ENCODE measurements at regions not wholly inside any gene's neighbourhood (a gene's known extent, or its start where the extent isn't known, plus 50 kb on each side); places are given as distances from the start of the nearest gene placed in this dataset.

- Histone ChIP-seq H3K4me1 (ENCODE audit: control insufficient read depth, insufficient read depth, low read length) (no peaks in the 10 kb centered on the region), H3K9me3 (ENCODE audit: control insufficient read depth, insufficient read depth, low read depth, low read length) (no peaks in the 10 kb centered on the region), H3K36me3 (ENCODE audit: control insufficient read depth, insufficient read depth, low read length) (no peaks in the 10 kb centered on the region), H3K27me3 (ENCODE audit: control insufficient read depth, insufficient read depth, low read length) (no peaks in the 10 kb centered on the region), H3K4me3 (ENCODE audit: low read depth in 2 of 2, low read length in 2 of 2) (no peak overlapping the region), H3K27ac (ENCODE audit: low read length) (no peak overlapping the region)
- TF ChIP-seq POLR2AphosphoS5 (IDR thresholded peaks at IDR 0.05; ENCODE audit: low read depth, low read length), result no peak
- TF ChIP-seq REST (IDR thresholded peaks at IDR 0.05; ENCODE audit: insufficient read depth in 1 of 2, low read depth in 2 of 2, low read length in 1 of 2), result no peak
- TF ChIP-seq CTCF (IDR thresholded peaks at IDR 0.05), result no peak
- no peak for TF ChIP-seq SIN3A (IDR thresholded peaks at IDR 0.05; ENCODE audit: borderline replicate concordance, insufficient read depth, low read depth, low read length)
- no peak for TF ChIP-seq TCF7L2 (IDR thresholded peaks at IDR 0.05; ENCODE audit: low read depth, low read length)
- in situ Hi-C loops (cut with HindIII; ENCODE audit: low pct_unique_long_range_greater_than_20kb, low sequenced_read_pairs), result no loop called here
- ATAC-seq, result no peak
- no TSS peak for BruUV-seq (replicated peaks)
- POLR2A ChIA-PET, result no interaction called here
- CTCF ChIA-PET, result no interaction called here
- intact Hi-C loops (cut with micrococcal nuclease; ENCODE audit: unreplicated experiment), result no loop called here
- no peak for DNase-seq (ENCODE audit: low read depth, low spot score)
Observed at GRCh38 chr1:239731082-239731748, 344.8 kb downstream of the CHRM3 start.

- no peak overlapping the region for H3K4me3 ChIP-seq (ENCODE audit: low read depth in 2 of 2, low read length in 2 of 2)
- no TSS peak for BruUV-seq (replicated peaks)
- ChIA-PET POLR2A (no interaction called here), CTCF (no interaction called here)
- H3K4me1 ChIP-seq (ENCODE audit: control insufficient read depth, insufficient read depth, low read length), result no peaks in the 10 kb centered on the region
- in situ Hi-C loops (cut with HindIII; ENCODE audit: low pct_unique_long_range_greater_than_20kb, low sequenced_read_pairs), result no loop called here
- no peak overlapping the region for H3K27ac ChIP-seq (ENCODE audit: low read length)
- intact Hi-C loops (cut with micrococcal nuclease; ENCODE audit: unreplicated experiment), result no loop called here
- DNase-seq (ENCODE audit: low read depth, low spot score) (no peak), ATAC-seq (no peak)
- no peaks in the 10 kb centered on the region for H3K9me3 ChIP-seq (ENCODE audit: control insufficient read depth, insufficient read depth, low read depth, low read length)
- no peak for TF ChIP-seq SIN3A (IDR thresholded peaks at IDR 0.05; ENCODE audit: borderline replicate concordance, insufficient read depth, low read depth, low read length)
- no peak for TF ChIP-seq TCF7L2 (IDR thresholded peaks at IDR 0.05; ENCODE audit: low read depth, low read length)
- TF ChIP-seq REST (IDR thresholded peaks at IDR 0.05; ENCODE audit: insufficient read depth in 1 of 2, low read depth in 2 of 2, low read length in 1 of 2), result no peak
- no peaks in the 10 kb centered on the region for H3K36me3 ChIP-seq (ENCODE audit: control insufficient read depth, insufficient read depth, low read length)
- no peaks in the 10 kb centered on the region for H3K27me3 ChIP-seq (ENCODE audit: control insufficient read depth, insufficient read depth, low read length)
Observed at GRCh38 chr1:239732770-239733169, 346.4 kb downstream of the CHRM3 start.
